PC-9 (cell line): ENCODE measurements at regions not wholly inside any gene's neighbourhood (a gene's known extent, or its start where the extent isn't known, plus 50 kb on each side); places are given as distances from the start of the nearest gene placed in this dataset.

Experiments
- CTCF ChIP-seq: fragments of 200-600 bp; sonication (generic); conservative IDR thresholded peaks from 2 replicates; pipeline ENCODE4 v1.6.1; 2017; ENCODE audit warnings: mixed run types, antibody characterized with exemption, mild to moderate bottlenecking, moderate library complexity
- EZH2 ChIP-seq: fragments of 200-600 bp; sonication (generic); IDR thresholded peaks from 2 replicates; pipeline ENCODE4 v1.8.0; 2017; ENCODE audit warnings: antibody characterized with exemption, low read depth

- TF ChIP-seq CTCF (no peak), EZH2 (no peak)
Measured at GRCh38 chr3:55174747-55175146, 246.9 kb upstream of the LRTM1 start.
